Islet precursor cell (in vitro differentiated cells): ENCODE measurements at regions not wholly inside any gene's neighbourhood (a gene's known extent, or its start where the extent isn't known, plus 50 kb on each side); places are given as distances from the start of the nearest gene placed in this dataset.
"Not testable (repeated sequence)": the region's sequence is repeated elsewhere in the genome, so short reads cannot be mapped to it uniquely, and the experiment has no call there.

Experiments
- DNase-seq: peaks from one replicate; pipeline ENCODE4 v3.0.0-alpha.2; 2018

- DNase-seq, result no peak
Measured at GRCh38 chr17:27066315-27066714, 227.6 kb upstream of the WSB1 start.

GRCh38 chr17:27069842-27070508, 223.9 kb upstream of the WSB1 start:
- no peak for DNase-seq

GRCh38 chr17:27070836-27071235, 223.1 kb upstream of the WSB1 start:
- DNase-seq, result no peak

GRCh38 chr17:27072885-27073284, 221.0 kb upstream of the WSB1 start:
- DNase-seq, result no peak

- DNase-seq, result no peak
Measured at GRCh38 chr17:27076814-27077213, 217.1 kb upstream of the WSB1 start.

GRCh38 chr17:27078296-27078695, 215.6 kb upstream of the WSB1 start:
- DNase-seq, result no peak

- no peak for DNase-seq
Measured at GRCh38 chr17:27079660-27080059, 214.3 kb upstream of the WSB1 start.

- no peak for DNase-seq
Measured at GRCh38 chr17:27081002-27081638, 212.8 kb upstream of the WSB1 start.

- DNase-seq, result no peak
Measured at GRCh38 chr17:27082023-27082774, 211.7 kb upstream of the WSB1 start.

- DNase-seq, result no peak
Measured at GRCh38 chr17:27082775-27083154, 211.1 kb upstream of the WSB1 start.

GRCh38 chr17:27083408-27084185, 210.3 kb upstream of the WSB1 start:
- no peak for DNase-seq

- DNase-seq, result no peak
Measured at GRCh38 chr17:27085517-27085916, 208.4 kb upstream of the WSB1 start.

GRCh38 chr17:27086526-27086925, 207.4 kb upstream of the WSB1 start:
- DNase-seq, result no peak

GRCh38 chr17:27087935-27088766, 205.8 kb upstream of the WSB1 start:
- no peak for DNase-seq

GRCh38 chr17:27088767-27089078, 205.2 kb upstream of the WSB1 start:
- DNase-seq, result no peak

GRCh38 chr17:27089079-27089928, 204.6 kb upstream of the WSB1 start:
- not testable (repeated sequence) for DNase-seq

GRCh38 chr17:27089929-27090247, 204.0 kb upstream of the WSB1 start:
- no peak for DNase-seq

- DNase-seq, result not testable (repeated sequence)
Measured at GRCh38 chr17:27090450-27091042, 203.4 kb upstream of the WSB1 start.

GRCh38 chr17:27091043-27091497, 202.8 kb upstream of the WSB1 start:
- DNase-seq, result no peak

- DNase-seq, result not testable (repeated sequence)
Measured at GRCh38 chr17:27094179-27094578, 199.7 kb upstream of the WSB1 start.

GRCh38 chr17:27095821-27096220, 198.1 kb upstream of the WSB1 start:
- not testable (repeated sequence) for DNase-seq
